GM13976 (cell line): ENCODE measurements at regions not wholly inside any gene's neighbourhood (a gene's known extent, or its start where the extent isn't known, plus 50 kb on each side); places are given as distances from the start of the nearest gene placed in this dataset.

Experiments
- DNase-seq: peaks from one replicate; pipeline ENCODE4 v3.0.0; 2012; ENCODE audit warnings: low spot score
- CTCF ChIP-seq: IDR thresholded peaks from 2 replicates; pipeline ENCODE4 v1.5.1; 2012; ENCODE audit warnings: borderline replicate concordance, mild to moderate bottlenecking; ENCODE audit not compliant: insufficient read depth; ENCODE audit errors: extremely low read depth, missing control alignments, control extremely low read depth
- in situ Hi-C: fragments of 300-500 bp; cut with MboI; formaldehyde crosslinking; loops from one replicate; pipeline ENCODE4 v1.12.0; 2022; ENCODE audit warnings: low sequenced_read_pairs, mixed read lengths, inconsistent platforms; ENCODE audit not compliant: unreplicated experiment

- TF ChIP-seq CTCF = no peak
- no peak for DNase-seq
- in situ Hi-C loops = no loop called here
Observed at GRCh38 chr6:104322841-104323240, 536.9 kb downstream of the HACE1 start.

GRCh38 chr6:104321301-104321700 lies 538.4 kb downstream of the HACE1 start:
- no peak for DNase-seq
- TF ChIP-seq CTCF = no peak
- in situ Hi-C loops = no loop called here

GRCh38 chr6:104320896-104321295 lies 538.8 kb downstream of the HACE1 start:
- DNase-seq = no peak
- TF ChIP-seq CTCF = no peak
- in situ Hi-C loops = no loop called here

GRCh38 chr6:104312851-104313250 lies 546.9 kb downstream of the HACE1 start:
- no peak for DNase-seq
- TF ChIP-seq CTCF = no peak
- in situ Hi-C loops = no loop called here

GRCh38 chr6:104306211-104306610 lies 553.5 kb downstream of the HACE1 start:
- in situ Hi-C loops = no loop called here
- TF ChIP-seq CTCF = no peak
- no peak for DNase-seq

- no peak for DNase-seq
- TF ChIP-seq CTCF = no peak
- in situ Hi-C loops = no loop called here
Observed at GRCh38 chr6:104305206-104305605, 554.5 kb downstream of the HACE1 start.

DNA sequence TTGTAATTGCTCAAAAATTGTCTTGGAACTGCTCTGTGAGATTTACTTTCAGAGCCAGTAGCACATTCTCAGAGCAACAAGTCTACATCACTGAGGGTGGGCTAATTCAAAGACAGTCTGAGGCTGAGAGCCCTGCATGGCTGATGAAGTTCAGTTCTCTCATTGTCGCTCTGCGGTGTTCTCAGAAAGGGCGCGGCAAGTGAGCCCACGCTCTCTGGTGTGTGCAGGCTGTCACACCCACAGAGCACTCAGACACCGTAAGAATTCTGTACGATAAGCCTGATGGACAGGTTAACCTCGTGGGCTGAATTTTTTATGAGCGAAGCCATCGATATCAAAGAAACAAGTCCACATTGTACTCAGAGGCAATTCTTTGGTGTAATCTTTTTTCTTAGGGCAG lies 557.8 kb downstream of the HACE1 start:
- no peak for DNase-seq
- in situ Hi-C loops = no loop called here
- no peak for TF ChIP-seq CTCF
